H1 (cell line): ENCODE measurements at regions not wholly inside any gene's neighbourhood (a gene's known extent, or its start where the extent isn't known, plus 50 kb on each side); places are given as distances from the start of the nearest gene placed in this dataset.

Experiments
- GABPA ChIP-seq: IDR thresholded peaks from 2 replicates; pipeline ENCODE4 v1.6.1; 2011; ENCODE audit warnings: mild to moderate bottlenecking, low read length, moderate library complexity, borderline replicate concordance; ENCODE audit not compliant: insufficient read depth

- no peak for TF ChIP-seq GABPA
These were observed 189.6 kb upstream of the NREP start (continued) for GRCh38 chr5:111946556-111946955.
